ENCODE measurements at regions not wholly inside any gene's neighbourhood (a gene's known extent, or its start where the extent isn't known, plus 50 kb on each side); places are given as distances from the start of the nearest gene placed in this dataset.

- TF ChIP-seq, protein P1, sequence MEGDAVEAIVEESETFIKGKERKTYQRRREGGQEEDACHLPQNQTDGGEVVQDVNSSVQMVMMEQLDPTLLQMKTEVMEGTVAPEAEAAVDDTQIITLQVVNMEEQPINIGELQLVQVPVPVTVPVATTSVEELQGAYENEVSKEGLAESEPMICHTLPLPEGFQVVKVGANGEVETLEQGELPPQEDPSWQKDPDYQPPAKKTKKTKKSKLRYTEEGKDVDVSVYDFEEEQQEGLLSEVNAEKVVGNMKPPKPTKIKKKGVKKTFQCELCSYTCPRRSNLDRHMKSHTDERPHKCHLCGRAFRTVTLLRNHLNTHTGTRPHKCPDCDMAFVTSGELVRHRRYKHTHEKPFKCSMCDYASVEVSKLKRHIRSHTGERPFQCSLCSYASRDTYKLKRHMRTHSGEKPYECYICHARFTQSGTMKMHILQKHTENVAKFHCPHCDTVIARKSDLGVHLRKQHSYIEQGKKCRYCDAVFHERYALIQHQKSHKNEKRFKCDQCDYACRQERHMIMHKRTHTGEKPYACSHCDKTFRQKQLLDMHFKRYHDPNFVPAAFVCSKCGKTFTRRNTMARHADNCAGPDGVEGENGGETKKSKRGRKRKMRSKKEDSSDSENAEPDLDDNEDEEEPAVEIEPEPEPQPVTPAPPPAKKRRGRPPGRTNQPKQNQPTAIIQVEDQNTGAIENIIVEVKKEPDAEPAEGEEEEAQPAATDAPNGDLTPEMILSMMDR (IDR thresholded peaks at IDR 0.05), result no peak
- TF ChIP-seq POLR2A (IDR thresholded peaks at IDR 0.05), result no peak
These were observed 93.2 kb downstream of the ZNF22 start for GRCh38 chr10:45093945-45094344.

Measured in esophagus squamous epithelium (tissue), 4 donors.